ENCODE measurements at regions not wholly inside any gene's neighbourhood (a gene's known extent, or its start where the extent isn't known, plus 50 kb on each side); places are given as distances from the start of the nearest gene placed in this dataset.
A peak's percentile ranks its signal among the peaks of the same experiment; 100 is the strongest.
"Not testable (repeated sequence)": the region's sequence is repeated elsewhere in the genome, so short reads cannot be mapped to it uniquely, and the experiment has no call there.

DNA sequence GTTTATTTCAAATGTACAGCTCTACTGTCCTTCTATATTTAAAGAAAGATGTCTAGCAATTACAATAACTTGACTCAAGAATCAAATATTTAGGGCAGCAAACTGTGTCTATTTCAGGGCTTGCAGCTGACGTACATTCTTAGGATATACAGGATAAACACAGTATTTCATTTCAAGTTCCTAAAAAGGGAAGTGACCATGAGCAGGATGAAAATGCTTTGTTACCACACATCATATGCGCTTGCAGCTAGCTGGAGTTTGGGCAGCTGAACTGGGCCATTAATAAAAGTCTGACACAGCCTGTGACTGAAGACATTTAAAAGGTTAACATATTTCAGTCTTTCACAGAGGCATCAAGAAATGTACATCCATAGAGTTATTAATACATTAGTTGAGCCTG is 264.6 kb upstream of the TRIB2 start:
- Mint-ChIP-seq H3K4me3 (peak overlapping the region; percentile 34), H3K9me3 (no peaks in the 10 kb centered on the region), H3K36me3 (no peaks in the 10 kb centered on the region), H3K27ac (peak overlapping the region; percentile 20), H3K27me3 (no peaks in the 10 kb centered on the region), H3K4me1 (peaks cover 14% of the 10 kb centered on the region)
- ATAC-seq (ENCODE audit: low read depth) (no peak), DNase-seq (ENCODE audit: low spot score in 2 of 2) (no peak)

DNA sequence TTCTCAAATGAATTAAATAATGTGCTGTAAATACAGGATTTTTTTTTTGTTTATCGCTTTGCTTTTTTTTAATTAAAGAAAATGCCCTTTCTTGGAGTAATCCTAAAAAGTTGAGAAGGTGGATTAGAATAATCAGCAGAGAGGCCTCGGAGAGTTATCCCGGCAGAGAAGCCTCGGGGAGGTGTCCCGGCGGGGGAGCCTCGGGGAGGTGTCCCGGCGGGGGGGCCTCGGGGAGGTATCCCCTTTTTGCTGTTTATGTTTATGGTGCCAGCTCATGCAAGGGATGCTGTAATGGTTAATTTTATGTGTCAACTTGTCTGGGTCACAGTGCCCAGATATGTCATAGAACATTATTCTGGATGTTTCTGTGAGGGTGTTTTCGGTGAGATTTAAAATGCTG is 263.0 kb upstream of the TRIB2 start:
- Mint-ChIP-seq H3K27me3 (no peaks in the 10 kb centered on the region), H3K9me3 (no peaks in the 10 kb centered on the region), H3K4me1 (peaks cover 14% of the 10 kb centered on the region), H3K4me3 (no peak overlapping the region), H3K27ac (no peak overlapping the region), H3K36me3 (no peaks in the 10 kb centered on the region)
- no peak for DNase-seq (ENCODE audit: low spot score in 2 of 2)
- ATAC-seq (ENCODE audit: low read depth), result no peak

- Mint-ChIP-seq H3K9me3 (no peaks in the 10 kb centered on the region), H3K27me3 (no peaks in the 10 kb centered on the region), H3K36me3 (no peaks in the 10 kb centered on the region), H3K27ac (no peak overlapping the region), H3K4me3 (no peak overlapping the region), H3K4me1 (peaks cover 14% of the 10 kb centered on the region)
- DNase-seq (ENCODE audit: low spot score in 2 of 2) (no peak), ATAC-seq (ENCODE audit: low read depth) (no peak)
Measured at GRCh38 chr2:12455661-12456060, 261.1 kb upstream of the TRIB2 start.

DNA sequence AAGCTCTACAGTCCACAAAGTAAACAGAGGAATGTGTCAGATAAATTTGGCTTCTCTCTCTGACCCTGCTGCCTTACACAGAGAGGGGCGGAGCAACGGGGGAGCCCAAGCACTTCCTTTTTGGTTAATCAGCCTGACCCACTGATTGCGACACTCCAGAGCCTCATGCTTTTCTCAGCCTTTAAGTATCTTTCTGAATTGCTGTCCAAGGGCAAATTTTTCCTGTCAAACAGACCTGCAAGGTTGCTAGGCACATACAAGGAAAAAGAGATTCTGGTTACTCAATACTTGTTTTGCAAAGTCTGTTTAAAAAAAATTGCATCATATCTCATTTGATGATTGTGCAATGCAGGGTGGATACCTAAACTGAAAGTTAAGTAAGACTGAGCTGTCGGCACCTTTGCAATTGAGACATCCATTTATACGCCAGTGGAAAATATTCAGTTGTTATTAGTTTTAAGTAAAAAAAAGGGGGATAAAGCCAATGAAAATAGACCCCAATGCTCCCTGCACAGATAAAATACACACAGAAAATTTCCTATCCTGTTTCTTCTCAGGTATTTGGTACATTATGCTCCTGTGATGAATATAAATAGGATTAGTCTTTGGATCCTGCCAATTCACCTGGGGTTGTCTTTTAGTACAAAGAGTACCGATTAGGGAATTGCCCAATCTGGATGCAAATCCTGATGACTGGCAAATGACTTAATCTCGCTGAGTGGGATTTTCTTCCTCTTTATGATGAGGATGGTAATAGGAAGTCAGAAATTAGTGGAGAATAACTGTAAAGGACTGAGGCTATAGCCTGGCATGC is 260.2 kb upstream of the TRIB2 start:
- peaks cover 14% of the 10 kb centered on the region for H3K4me1 Mint-ChIP-seq
- peak; percentile 90 for ATAC-seq (ENCODE audit: low read depth)
- peak; percentile 4 to 16 for DNase-seq (ENCODE audit: low spot score in 2 of 2)
- peak overlapping the region; percentile 81 for H3K27ac Mint-ChIP-seq
- peak overlapping the region; percentile 84 for H3K4me3 Mint-ChIP-seq
- H3K27me3 Mint-ChIP-seq, result peaks cover 1% of the 10 kb centered on the region
- H3K9me3 Mint-ChIP-seq, result peaks cover 6% of the 10 kb centered on the region
- H3K36me3 Mint-ChIP-seq, result peaks cover 3% of the 10 kb centered on the region

DNA sequence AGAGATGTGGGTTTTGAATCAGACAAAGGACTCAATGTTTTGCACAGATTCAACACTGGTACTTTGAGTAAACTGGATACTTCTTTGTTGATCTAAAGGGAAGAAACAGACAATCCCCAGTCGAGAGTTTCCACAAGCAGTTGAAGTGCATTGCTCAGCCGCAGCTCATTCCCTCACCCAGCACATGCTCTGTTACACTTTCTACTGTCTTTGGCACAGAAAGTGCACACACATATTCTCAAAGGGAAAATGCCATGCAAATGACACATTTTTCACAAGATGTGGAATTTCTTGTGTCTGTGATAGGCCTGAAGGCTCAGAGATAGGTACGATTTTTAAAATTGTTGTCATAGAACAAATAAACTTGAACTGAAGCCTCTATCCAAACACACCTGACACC is 258.9 kb upstream of the TRIB2 start:
- H3K4me3 Mint-ChIP-seq, result no peak overlapping the region
- H3K27me3 Mint-ChIP-seq, result peaks cover 1% of the 10 kb centered on the region
- no peak for DNase-seq (ENCODE audit: low spot score in 2 of 2)
- H3K4me1 Mint-ChIP-seq, result peaks cover 6% of the 10 kb centered on the region
- no peak for ATAC-seq (ENCODE audit: low read depth)
- peaks cover 6% of the 10 kb centered on the region for H3K9me3 Mint-ChIP-seq
- no peak overlapping the region for H3K27ac Mint-ChIP-seq
- H3K36me3 Mint-ChIP-seq, result peaks cover 4% of the 10 kb centered on the region

GRCh38 chr2:12463189-12463588 is 253.5 kb upstream of the TRIB2 start:
- no peak for DNase-seq (ENCODE audit: low spot score in 2 of 2)
- H3K4me1 Mint-ChIP-seq, result peaks cover 7% of the 10 kb centered on the region
- peaks cover 3% of the 10 kb centered on the region for H3K27me3 Mint-ChIP-seq
- ATAC-seq (ENCODE audit: low read depth), result no peak
- H3K36me3 Mint-ChIP-seq, result peaks cover 6% of the 10 kb centered on the region
- H3K9me3 Mint-ChIP-seq, result peaks cover 10% of the 10 kb centered on the region
- H3K4me3 Mint-ChIP-seq, result no peak overlapping the region
- H3K27ac Mint-ChIP-seq, result no peak overlapping the region

GRCh38 chr2:12465631-12466135 is 251.1 kb upstream of the TRIB2 start:
- Mint-ChIP-seq H3K4me1 (peaks cover 7% of the 10 kb centered on the region), H3K9me3 (peaks cover 10% of the 10 kb centered on the region), H3K27me3 (peaks cover 3% of the 10 kb centered on the region), H3K4me3 (no peak overlapping the region), H3K27ac (no peak overlapping the region), H3K36me3 (peaks cover 6% of the 10 kb centered on the region)
- ATAC-seq (ENCODE audit: low read depth) (no peak), DNase-seq (ENCODE audit: low spot score in 2 of 2) (no peak)

- Mint-ChIP-seq H3K27ac (no peak overlapping the region), H3K36me3 (peaks cover 2% of the 10 kb centered on the region), H3K4me1 (peaks cover 7% of the 10 kb centered on the region), H3K27me3 (peaks cover 2% of the 10 kb centered on the region), H3K4me3 (no peak overlapping the region), H3K9me3 (peaks cover 5% of the 10 kb centered on the region)
- ATAC-seq (ENCODE audit: low read depth) (no peak), DNase-seq (ENCODE audit: low spot score in 2 of 2) (no peak)
Measured at GRCh38 chr2:12467303-12467702, 249.4 kb upstream of the TRIB2 start.

DNA sequence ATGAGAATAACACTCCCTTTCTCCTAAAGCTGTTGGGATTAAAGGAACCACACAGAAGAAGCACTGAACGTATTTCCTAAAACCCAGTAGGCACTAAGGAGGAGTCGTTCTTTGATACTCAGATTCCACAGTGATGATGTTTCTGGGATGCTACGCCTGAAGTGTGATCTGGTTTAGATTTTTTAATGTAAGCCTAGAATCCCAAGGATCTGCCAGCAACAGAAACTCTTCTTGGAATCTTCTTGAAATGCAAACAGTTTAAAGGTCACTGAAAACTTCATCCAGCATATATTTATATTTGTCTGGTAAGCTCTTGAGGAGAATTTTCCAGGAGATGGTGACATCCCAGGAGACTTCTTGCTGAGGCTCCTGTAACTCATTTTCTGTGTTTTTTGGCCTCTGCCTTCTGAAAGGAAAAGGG is 247.6 kb upstream of the TRIB2 start:
- H3K36me3 Mint-ChIP-seq, result peaks cover 2% of the 10 kb centered on the region
- peaks cover 2% of the 10 kb centered on the region for H3K27me3 Mint-ChIP-seq
- no peak overlapping the region for H3K27ac Mint-ChIP-seq
- DNase-seq (ENCODE audit: low spot score in 2 of 2), result no peak
- peaks cover 7% of the 10 kb centered on the region for H3K4me1 Mint-ChIP-seq
- peaks cover 6% of the 10 kb centered on the region for H3K9me3 Mint-ChIP-seq
- ATAC-seq (ENCODE audit: low read depth), result no peak
- H3K4me3 Mint-ChIP-seq, result no peak overlapping the region

DNA sequence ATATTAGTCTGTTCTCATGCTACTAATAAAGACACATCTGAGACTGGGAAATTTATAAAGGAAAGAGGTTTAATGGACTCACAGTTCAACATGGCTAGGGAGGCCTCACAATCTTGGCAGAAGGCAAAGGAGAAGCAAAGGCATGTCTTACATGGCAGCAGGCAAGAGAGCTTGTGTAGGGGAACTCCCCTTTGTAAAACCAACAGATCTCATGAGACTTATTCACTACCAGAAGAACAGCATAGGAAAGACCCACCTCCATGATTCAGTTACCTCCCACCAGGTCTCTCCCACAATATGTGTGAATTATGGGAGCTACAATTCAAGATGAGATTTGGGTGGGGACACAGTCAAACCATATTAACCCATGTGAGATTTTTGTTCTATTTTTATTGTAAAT is 244.5 kb upstream of the TRIB2 start:
- not testable (repeated sequence) for H3K4me1 Mint-ChIP-seq; H3K4me3 Mint-ChIP-seq; DNase-seq (ENCODE audit: low spot score in 2 of 2); H3K9me3 Mint-ChIP-seq; H3K36me3 Mint-ChIP-seq; H3K27ac Mint-ChIP-seq; ATAC-seq (ENCODE audit: low read depth); H3K27me3 Mint-ChIP-seq

DNA sequence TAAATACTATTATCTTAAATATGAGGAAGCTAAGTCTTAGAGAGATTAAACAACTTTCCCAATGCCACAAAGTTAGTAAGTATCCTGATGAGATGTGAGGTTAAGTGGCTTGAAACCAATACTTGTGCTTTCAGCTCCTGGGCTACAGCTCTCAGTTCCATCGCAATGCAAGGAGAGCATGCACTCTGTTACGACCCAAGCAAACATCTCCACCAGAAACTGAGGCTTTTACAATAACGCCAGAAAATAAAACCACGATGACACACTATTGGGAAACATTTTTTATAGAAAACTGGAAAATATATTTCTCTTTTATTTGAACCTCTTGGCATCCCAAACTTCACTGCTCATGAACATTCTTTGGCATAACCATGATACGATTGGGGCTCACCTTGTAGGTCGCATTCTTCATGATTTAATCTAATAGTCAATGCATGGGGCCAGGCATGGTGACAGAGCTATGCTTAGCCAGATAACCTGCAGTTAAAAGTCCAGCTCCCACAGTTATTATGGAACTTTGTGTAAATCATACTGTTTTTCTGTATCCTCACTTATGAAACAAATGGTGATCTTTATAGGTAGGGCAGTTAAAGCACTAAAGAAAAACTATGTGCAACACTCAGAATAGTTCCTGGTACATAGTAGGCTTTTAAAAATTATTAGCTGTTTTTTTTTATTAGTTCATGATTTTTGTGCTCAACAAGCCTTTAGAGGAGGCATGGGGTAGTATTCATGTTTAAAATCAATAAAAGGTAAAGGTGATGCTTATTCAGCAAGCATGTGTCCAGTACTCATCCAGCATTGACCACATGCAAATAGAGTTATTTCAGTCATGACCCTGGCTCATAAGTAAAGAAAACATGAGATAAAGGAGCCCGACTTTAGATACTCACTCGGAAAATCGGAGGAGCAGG is 238.3 kb upstream of the TRIB2 start:
- no peaks in the 10 kb centered on the region for H3K27me3 Mint-ChIP-seq
- no peaks in the 10 kb centered on the region for H3K36me3 Mint-ChIP-seq
- H3K27ac Mint-ChIP-seq, result no peak overlapping the region
- no peak overlapping the region for H3K4me3 Mint-ChIP-seq
- no peak for DNase-seq (ENCODE audit: low spot score in 2 of 2)
- H3K9me3 Mint-ChIP-seq, result peaks cover 2% of the 10 kb centered on the region
- H3K4me1 Mint-ChIP-seq, result peaks cover 6% of the 10 kb centered on the region
- ATAC-seq (ENCODE audit: low read depth), result no peak

DNA sequence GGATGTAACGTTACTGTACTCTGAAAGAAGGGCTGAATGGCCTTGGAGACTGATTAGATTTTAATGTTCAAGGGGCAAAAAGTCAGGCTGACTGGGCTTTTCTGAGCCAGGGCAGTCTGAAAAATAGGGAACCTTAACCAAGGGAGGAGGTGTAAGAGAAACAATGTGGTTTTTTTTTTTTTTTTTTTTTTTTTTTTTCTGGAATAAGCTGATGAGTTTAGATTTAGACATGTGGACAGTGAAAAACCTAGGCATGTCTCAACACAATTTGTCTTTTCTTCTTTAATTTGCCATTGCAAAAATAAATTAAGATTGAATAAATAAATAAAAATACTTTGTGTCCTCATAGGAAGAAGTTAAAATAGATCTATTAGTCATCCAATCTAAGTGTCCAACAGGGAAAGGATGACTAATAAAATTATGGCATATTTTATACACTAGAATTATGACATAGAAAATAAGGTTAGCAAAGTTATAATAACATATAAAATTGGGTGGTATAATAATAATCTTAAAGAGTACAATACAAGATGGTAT is 237.6 kb upstream of the TRIB2 start:
- no peak for DNase-seq (ENCODE audit: low spot score in 2 of 2)

DNA sequence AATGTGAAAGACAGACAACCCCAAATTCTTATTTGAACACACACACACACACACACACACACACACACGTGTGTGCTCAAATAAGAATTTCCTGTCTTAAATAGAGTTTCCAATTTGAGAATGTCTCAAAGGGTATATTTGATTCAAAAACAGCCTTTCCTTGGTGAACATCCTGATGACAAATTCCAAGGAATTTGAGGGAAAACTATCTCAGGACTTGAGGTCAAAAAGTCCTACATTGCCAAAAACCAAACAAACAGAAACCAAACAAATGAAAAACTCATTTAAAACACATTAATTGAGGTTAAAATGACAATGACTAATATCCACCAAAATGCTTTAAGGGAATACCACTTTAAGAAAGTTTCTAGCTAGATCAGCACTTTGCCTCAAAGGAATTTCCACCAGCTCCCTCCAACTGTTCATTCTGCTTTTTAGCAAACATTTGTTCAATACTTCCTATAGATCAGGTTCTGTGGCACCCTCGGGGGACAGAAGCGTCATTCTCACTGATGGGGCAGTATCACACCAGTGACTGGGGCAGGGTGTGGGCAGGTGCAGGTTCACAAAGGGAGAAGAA is 232.1 kb upstream of the TRIB2 start:
- ATAC-seq (ENCODE audit: low read depth) (no peak), DNase-seq (ENCODE audit: low spot score in 2 of 2) (no peak)
- Mint-ChIP-seq H3K27ac (no peak overlapping the region), H3K9me3 (no peaks in the 10 kb centered on the region), H3K27me3 (no peaks in the 10 kb centered on the region), H3K36me3 (no peaks in the 10 kb centered on the region), H3K4me3 (no peak overlapping the region), H3K4me1 (peaks cover 42% of the 10 kb centered on the region)

More for the DNA sequence above, 237.6 kb upstream of the TRIB2 start:
- ATAC-seq (ENCODE audit: low read depth), result no peak
- H3K4me1 Mint-ChIP-seq, result peaks cover 6% of the 10 kb centered on the region
- H3K36me3 Mint-ChIP-seq, result no peaks in the 10 kb centered on the region
- peaks cover 2% of the 10 kb centered on the region for H3K9me3 Mint-ChIP-seq
- H3K4me3 Mint-ChIP-seq, result no peak overlapping the region
- H3K27ac Mint-ChIP-seq, result no peak overlapping the region
- H3K27me3 Mint-ChIP-seq, result no peaks in the 10 kb centered on the region
